HG03442 (cell line): ENCODE measurements at regions not wholly inside any gene's neighbourhood (a gene's known extent, or its start where the extent isn't known, plus 50 kb on each side); places are given as distances from the start of the nearest gene placed in this dataset.
"Not testable (repeated sequence)": the region's sequence is repeated elsewhere in the genome, so short reads cannot be mapped to it uniquely, and the experiment has no call there.

Source experiments
- ATAC-seq: cut with Tn5 transposase; IDR thresholded peaks from one replicate; pipeline ENCODE4 v1.9.1; 2021; ENCODE audit warnings: mild to moderate bottlenecking, moderate library complexity; ENCODE audit not compliant: unreplicated experiment

GRCh38 chr19:32063601-32064000, 281.8 kb upstream of the ZNF507 start:
- no peak for ATAC-seq

- ATAC-seq, result no peak
Measured at GRCh38 chr19:32066056-32066455, 279.4 kb upstream of the ZNF507 start.

- no peak for ATAC-seq
Measured at GRCh38 chr19:32067685-32068084, 277.7 kb upstream of the ZNF507 start.

DNA sequence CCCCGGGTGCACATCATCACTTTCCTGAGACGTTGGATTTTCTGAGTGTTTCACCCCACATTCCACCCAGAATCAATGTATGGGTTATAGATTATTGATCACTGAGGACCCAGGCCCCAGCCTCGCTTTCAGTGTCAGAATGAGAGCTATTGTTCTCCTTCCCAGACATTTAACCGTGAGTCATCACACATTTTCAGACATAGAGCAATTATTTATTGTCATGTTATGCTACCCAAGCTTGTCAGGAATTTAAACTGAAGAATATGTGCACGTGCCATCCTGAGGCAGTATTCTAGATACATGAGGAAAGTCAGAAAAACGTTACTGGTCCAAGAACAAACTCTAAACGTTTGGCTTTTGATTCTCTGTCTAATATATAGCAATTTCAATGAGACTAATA, 276.6 kb upstream of the ZNF507 start:
- no peak for ATAC-seq

DNA sequence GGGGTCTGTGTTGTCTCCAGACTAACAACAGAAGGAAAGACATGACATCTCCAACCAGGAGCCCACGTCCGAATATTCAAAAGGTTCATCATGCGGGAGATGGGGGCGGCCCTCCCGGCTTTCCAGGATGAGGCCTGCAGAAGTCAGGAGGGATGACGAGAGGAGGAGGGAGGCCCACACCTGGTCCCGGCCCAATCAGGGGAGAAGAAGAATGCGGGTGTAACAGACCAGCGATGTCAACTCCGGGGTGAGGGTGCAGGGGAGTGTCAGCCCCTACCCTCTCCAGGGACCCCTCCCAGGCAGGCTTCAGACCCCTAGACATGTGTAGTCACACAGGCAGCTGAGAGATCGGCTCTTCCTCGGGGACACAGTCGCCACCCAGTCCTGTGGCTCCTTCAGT, 275.3 kb upstream of the ZNF507 start:
- no peak for ATAC-seq

GRCh38 chr19:32082028-32082427, 263.4 kb upstream of the ZNF507 start:
- ATAC-seq, result no peak

DNA sequence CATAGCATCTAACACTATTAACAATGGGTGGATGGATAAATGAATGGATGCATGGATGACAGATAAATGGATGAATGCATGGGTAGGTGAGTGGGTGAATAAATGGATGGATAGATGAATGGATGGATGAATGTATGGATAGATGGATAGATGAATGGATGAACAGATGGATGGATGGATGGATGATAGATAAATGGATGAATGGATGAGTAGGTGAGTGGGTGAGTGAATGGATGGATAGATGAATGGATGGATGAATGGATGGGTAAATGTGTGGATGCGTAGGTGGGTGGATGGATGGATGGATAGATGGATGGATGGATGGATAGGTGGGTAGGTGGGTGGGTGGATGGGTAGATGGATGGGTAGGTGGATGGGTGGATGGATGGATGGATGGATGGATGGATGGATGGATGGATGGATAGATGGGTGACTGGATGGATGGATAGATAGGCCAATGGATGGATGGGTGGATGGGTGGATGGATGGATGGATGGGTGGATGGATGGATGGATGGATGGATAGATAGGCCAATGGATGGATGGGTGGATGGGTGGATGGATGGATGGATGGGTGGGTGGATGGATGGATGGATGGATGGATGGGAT, 260.6 kb upstream of the ZNF507 start:
- not testable (repeated sequence) for ATAC-seq

DNA sequence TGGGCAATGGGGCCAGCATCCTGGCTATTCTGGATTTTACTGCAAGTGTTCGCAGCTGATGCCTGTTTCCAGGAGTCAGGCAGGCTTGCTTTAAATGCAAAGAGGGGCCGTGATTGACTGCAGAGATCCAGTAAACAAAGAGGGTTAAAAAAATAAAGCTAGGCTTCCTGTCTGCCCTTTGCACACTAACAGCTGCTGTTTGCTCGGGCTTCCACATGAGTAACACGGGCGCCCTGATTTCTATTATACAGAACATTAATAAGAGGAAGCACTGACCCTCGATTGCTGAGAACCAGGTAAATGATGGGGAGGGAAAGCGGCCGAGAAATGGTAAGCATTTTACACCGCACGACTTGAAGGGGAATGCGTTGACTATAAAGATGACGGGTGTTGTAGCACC, 254.2 kb upstream of the ZNF507 start:
- no peak for ATAC-seq

DNA sequence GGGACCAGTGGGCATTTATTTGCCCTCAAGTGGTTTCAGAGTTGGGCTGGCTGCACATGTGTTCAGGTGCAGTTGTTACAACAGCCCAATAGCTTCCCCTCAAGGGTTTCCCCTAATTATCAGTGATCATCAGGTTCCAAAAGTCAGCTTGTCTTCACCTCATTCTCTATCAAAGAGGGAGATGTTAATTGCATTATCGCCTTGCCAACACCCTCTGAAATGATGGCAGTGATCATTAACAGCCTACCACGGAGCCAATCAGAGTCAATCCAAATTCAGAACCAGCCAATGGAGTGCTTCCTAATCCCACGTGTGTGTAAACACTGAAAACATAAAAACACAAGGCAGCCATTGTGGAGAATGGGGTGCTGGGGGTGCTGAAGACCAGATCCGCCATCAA, 248.4 kb upstream of the ZNF507 start:
- no peak for ATAC-seq

- ATAC-seq, result no peak
Measured at GRCh38 chr19:32097620-32098019, 247.8 kb upstream of the ZNF507 start.

DNA sequence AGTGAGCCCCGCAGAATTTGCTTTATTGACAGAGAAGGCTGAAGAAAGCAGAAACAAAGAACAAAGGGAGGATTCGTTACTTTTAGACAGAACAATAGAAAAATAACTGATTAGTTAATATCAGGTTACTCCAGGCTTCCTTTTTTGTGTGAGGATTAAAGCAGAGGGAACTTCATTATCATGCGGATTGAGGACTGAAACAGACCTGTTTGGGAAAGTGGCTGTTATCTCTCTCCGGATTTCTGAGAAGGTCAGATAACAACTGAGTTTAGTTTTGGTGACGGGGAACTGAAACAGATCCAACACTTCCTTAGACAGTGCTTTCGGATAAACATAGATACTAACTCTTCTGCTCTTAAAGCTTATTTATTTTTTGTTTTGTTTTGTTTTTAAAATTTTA, 246.4 kb upstream of the ZNF507 start:
- no peak for ATAC-seq

DNA sequence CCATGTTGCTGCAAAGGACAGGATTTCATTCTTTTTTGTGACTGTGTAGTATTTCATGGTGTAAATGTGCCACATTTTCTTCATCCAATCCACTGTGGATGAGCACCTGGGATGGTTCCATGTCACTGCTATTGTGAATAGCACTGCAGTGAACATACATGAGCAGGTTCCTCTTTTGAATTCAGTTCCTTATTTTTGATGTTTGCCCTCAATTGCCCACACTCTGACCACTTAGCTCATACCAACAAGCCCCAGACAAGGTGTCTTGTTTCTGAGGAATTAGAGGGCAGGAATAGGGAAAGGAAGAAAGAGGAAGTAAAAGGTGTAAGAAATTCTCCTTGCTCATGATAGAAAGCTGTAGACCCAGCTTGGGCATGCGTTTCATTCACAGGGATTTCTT, 244.2 kb upstream of the ZNF507 start:
- ATAC-seq, result no peak

DNA sequence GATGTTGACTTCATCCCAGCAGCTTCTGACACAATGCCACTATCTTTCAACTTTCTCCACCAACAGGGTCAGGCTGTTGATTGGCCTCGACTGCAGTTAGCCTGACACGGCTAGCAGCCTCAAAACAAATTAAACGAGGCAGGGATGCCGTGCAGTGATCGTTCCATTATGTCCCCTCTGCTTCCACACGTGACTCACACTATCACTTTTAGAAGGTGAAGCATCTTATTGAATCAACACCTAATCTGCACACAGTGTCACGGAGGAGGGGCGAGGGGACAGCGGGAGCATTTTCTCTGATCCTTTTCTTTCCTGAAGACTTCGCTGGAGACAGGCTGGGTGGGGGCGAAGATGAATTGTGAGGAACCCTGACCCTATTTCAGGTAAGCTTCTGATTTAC, 241.9 kb upstream of the ZNF507 start:
- ATAC-seq, result no peak

DNA sequence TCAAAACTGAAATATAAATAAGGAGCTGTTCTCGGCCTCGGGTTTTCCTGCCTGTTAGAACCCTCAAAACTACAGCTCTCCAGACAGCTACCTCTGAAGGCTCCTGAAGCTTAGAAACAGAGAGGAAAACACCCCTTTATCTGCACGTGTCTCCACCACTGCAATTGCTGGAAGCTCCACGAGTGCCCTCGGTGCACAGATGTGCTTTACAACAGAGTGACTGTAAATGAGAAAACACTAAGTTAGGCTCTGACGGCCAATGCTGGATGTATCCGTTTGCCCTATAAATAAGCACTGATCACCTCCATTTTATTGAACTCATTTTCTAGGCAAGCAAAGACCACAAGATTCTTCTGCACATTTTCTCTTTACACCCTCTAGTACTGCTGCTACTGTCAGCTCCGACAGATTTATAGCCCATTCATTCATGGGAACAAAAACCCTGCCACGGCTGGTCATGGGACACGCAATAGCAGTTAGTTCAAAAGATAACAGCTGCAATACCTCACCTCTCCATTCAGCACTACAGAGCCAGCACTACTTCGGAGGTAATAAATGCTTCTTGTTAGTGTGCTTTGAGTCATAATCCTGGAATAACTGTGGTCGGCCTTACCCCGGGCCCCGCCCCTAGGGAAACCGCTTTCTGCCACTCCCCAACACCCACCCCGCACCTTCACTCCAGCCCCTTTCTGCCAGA, 241.1 kb upstream of the ZNF507 start:
- no peak for ATAC-seq

- ATAC-seq, result no peak
Measured at GRCh38 chr19:32104850-32105235, 240.6 kb upstream of the ZNF507 start.

- ATAC-seq, result no peak
Measured at GRCh38 chr19:32105527-32106310, 239.7 kb upstream of the ZNF507 start.

DNA sequence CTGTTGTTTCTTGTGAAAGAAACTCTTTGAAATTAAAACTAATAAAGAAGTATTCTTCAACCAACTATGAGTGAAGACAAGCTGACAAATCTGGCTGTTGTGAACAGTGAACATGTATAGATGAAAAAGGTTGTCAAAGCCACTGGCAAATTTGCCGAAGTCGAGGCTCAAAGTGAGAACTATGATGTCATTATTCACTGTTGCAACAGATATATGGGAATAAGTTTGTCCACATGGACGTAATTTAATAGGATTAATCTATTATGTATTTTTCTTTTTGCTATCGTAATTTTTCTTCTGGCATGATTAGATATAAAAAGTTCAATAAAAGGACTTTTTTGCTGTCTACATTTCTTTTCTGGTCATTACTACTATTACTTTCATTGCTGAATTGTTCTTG, 223.2 kb upstream of the ZNF507 start:
- ATAC-seq, result no peak

DNA sequence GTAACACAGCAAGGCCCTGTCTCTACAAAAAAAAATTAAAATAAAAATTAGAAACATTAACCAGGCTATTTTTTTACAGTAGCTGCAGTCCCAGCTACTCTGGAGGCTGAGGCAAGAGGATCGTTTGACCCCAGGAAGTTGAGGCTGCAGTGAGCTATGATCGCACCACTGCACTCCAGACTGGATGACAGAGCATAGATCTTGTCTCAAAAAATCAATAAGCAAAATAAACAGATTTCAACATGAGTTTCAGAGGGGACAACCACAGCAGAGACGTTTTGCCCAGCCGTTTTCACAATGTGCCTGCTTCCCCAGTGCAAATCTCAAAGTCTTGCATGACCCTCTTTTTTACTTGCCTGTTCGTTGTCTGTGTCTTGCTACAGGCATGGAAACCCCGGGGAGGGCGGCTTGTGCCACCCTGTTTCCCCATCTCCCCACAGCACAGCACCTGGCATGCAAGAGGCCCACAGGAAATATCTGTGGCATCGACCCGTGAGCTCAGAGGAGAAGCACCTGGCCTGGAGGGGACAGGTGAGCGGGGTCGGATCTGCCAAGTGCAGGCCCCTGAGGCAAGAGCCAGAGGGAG, 222.0 kb upstream of the ZNF507 start:
- ATAC-seq, result no peak

GRCh38 chr19:32124585-32124984, 220.8 kb upstream of the ZNF507 start:
- no peak for ATAC-seq

DNA sequence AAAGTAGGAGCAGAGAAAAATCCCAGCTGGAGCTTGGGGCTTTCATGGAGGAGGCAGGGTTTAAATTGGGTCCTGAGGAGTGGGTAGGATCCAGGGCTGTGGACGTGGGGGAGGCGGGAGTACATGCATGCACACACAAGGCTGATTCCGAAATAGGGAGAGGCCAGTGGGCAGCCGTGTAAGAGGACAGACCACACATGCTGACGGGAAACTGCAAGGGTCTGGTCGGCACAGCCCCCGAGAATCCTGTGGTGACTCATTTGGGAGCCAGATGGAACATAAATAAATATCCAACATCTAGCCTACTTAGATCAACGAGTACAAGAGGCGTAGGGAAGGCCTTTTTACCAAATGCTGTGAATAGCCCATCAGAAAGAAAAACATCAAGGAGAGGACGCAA, 216.3 kb upstream of the ZNF507 start:
- no peak for ATAC-seq

GRCh38 chr19:32130332-32130731, 215.1 kb upstream of the ZNF507 start:
- ATAC-seq, result no peak

- no peak for ATAC-seq
Measured at GRCh38 chr19:32131005-32131404, 214.4 kb upstream of the ZNF507 start.
